GM10266 (cell line): ENCODE measurements at regions not wholly inside any gene's neighbourhood (a gene's known extent, or its start where the extent isn't known, plus 50 kb on each side); places are given as distances from the start of the nearest gene placed in this dataset.

Experiments used
- DNase-seq: peaks from one replicate; pipeline ENCODE4 v3.0.0; 2012; ENCODE audit errors: extremely low spot score
- CTCF ChIP-seq: IDR thresholded peaks from 2 replicates; pipeline ENCODE4 v1.5.1; 2012; ENCODE audit warnings: mild to moderate bottlenecking, low read depth; ENCODE audit not compliant: control insufficient read depth, insufficient read depth; ENCODE audit errors: missing control alignments

DNA sequence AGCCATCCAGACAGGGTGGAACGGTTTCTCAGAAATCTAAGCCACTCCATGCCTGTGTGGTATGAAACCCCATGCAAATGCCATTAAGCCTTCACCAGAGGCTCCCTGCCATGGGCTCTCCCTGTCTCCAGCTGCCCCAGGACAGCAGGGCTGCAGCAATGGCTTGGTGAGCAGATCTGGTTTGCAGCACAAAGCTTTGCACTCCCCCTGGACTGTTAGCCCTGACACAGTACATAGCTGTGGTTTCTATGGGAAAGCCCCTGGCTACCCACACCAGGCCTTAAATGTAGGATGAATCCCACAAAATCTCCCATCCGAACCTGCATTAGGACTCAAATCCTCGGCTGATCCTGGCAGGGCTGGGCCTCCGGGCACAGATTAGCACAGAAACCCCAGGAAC is 291.6 kb downstream of the TNS1 start:
- no peak for DNase-seq
- TF ChIP-seq CTCF = no peak

DNA sequence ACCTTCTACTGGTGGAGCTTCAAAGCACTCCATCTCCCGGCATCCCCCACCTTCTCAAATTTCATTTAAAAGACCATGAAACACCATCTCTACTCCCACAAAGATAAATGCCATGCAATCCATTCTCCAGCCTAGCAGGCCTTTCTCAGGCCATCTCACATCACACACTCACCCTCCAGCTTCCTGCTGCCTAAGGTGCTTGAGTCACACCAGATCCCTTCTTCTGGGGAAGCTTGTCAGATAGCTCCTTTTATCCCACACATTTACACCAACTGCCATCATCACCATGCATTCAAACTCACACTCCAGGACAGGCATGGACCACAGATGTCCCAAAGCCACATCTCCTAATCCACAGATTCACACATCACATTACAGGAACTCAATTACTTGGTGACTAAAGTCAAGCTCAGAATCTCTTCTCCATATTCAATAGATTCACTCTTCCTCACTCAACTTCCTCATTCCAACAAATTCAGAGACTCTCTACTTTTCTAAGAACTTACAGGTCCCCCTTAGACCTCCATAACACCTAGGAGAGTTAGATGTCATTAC is 292.5 kb downstream of the TNS1 start:
- no peak for TF ChIP-seq CTCF
- no peak for DNase-seq

GRCh38 chr2:217709478-217710210 is 293.2 kb downstream of the TNS1 start:
- TF ChIP-seq CTCF = no peak
- DNase-seq = no peak

- TF ChIP-seq CTCF = no peak
- no peak for DNase-seq
These were observed 295.6 kb downstream of the TNS1 start for GRCh38 chr2:217707131-217707611.

- TF ChIP-seq CTCF = no peak
- DNase-seq = no peak
These were observed 296.3 kb downstream of the TNS1 start for GRCh38 chr2:217706513-217706912.

GRCh38 chr2:217706095-217706494 is 296.7 kb downstream of the TNS1 start:
- TF ChIP-seq CTCF = no peak
- DNase-seq = no peak

DNA sequence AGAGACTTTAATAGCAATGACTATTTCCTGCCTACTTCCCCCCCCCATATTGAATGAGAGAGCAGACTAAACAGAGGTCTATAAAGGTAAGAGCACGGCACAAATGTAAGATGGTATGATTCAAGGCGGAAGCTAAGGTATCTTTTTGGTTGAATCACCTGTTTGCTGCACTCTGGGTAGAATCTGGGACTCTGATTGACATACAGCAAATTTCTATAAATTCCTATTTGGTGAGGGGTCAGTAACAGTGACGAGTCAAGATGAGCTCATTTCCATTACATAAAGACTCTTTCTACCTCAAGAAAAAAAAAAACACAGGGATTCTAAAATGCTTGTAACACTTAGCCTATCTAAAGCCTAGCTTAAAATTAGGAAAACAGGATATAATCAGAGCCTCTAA is 297.3 kb downstream of the TNS1 start:
- TF ChIP-seq CTCF = no peak

More for the DNA sequence above, 297.3 kb downstream of the TNS1 start:
- DNase-seq = no peak
